A549 (cell line): ENCODE measurements at regions not wholly inside any gene's neighbourhood (a gene's known extent, or its start where the extent isn't known, plus 50 kb on each side); places are given as distances from the start of the nearest gene placed in this dataset.

Experiments used
- ATAC-seq, 2 experiments: fragments of 200-7000 bp in 1 of 2; fragments of >200 bp in 1 of 2; cut with Nextera tagmentation in 1 of 2; cut with Tn5 transposase in 1 of 2; 3 replicates each; pipeline versions ENCODE4 v1.8.0 to v1.9.1; 2018 to 2020; ENCODE audit warnings: mild to moderate bottlenecking in 1 of 2, moderate library complexity in 1 of 2
- CTCF ChIA-PET: fragments of 300-600 bp; sonication (Branson Sonifier 250); formaldehyde crosslinking; extraction: SDS; loops from one replicate; lab custom pipeline; 2021; ENCODE audit warnings: antibody characterized with exemption, inconsistent platforms; lab: Yijun Ruan, JAX
- POLR2A ChIA-PET: fragments of 350-600 bp; formaldehyde crosslinking; extraction: SDS; loops from one replicate; lab custom pipeline; 2021; ENCODE audit warnings: antibody characterized with exemption, inconsistent platforms; lab: Yijun Ruan, JAX
- DNase-seq, 2 experiments: peaks; one replicate each; pipeline versions ENCODE4 v3.0.0 to v3.0.0-alpha.2; 2011 to 2016; ENCODE audit warnings: low read depth in 1 of 2, low spot score in 1 of 2
- FAIRE-seq: peaks from 2 replicates; lab custom pipeline; 2011; peaks lifted over from hg19 to GRCh38; lab: Jason Lieb, UNC
- H3K27ac ChIP-seq, 2 experiments: fragments of >200 bp; sonication (Bioruptor Twin); formaldehyde crosslinking; 3 replicates each; pipeline ENCODE4 v1.5.1; 2016 to 2017
- H3K4me1 ChIP-seq: fragments of >200 bp; sonication (Bioruptor Twin); formaldehyde crosslinking; 3 replicates; pipeline ENCODE4 v1.6.1; 2016
- H3K4me2 ChIP-seq: fragments of >200 bp; sonication (Bioruptor Twin); formaldehyde crosslinking; 3 replicates; pipeline ENCODE4 v1.6.1; 2016
- H3K4me3 ChIP-seq: fragments of >200 bp; sonication (Bioruptor Twin); formaldehyde crosslinking; 3 replicates; pipeline ENCODE4 v1.5.1; 2016
- H3K9me3 ChIP-seq: fragments of >200 bp; sonication (Bioruptor Twin); formaldehyde crosslinking; 3 replicates; pipeline ENCODE4 v1.6.1; 2016
- CBX8 ChIP-seq: fragments of 200-600 bp; sonication (generic); IDR thresholded peaks from 2 replicates; pipeline ENCODE4 v1.6.1; 2016
- CHD2 ChIP-seq: fragments of 150-350 bp; IDR thresholded peaks from 2 replicates; pipeline ENCODE4 v1.6.1; 2014; ENCODE audit warnings: low read length; ENCODE audit not compliant: partially characterized antibody
- CHD4 ChIP-seq: fragments of 200-600 bp; sonication (generic); IDR thresholded peaks from 2 replicates; pipeline ENCODE4 v1.6.1; 2016; ENCODE audit warnings: antibody characterized with exemption, mild to moderate bottlenecking, borderline replicate concordance
- EHMT2 ChIP-seq: fragments of 200-600 bp; sonication (generic); IDR thresholded peaks from 2 replicates; pipeline ENCODE4 v1.6.1; 2016; ENCODE audit warnings: antibody characterized with exemption, low read depth, mild to moderate bottlenecking, moderate library complexity
- ESRRA ChIP-seq: fragments of 150-350 bp; IDR thresholded peaks from 2 replicates; pipeline ENCODE4 v1.6.1; 2014; ENCODE audit warnings: mild to moderate bottlenecking, low read length, borderline replicate concordance
- FOSL2 ChIP-seq, 2 experiments: fragments of 450-650 bp in 1 of 2; fragments of >200 bp in 1 of 2; sonication (Bioruptor Twin) in 1 of 2; formaldehyde crosslinking; IDR thresholded peaks; 2 replicates each; pipeline versions ENCODE4 v1.5.0 to v1.6.1; 2016 to 2020; ENCODE audit warnings: mild to moderate bottlenecking in 1 of 2, moderate library complexity in 1 of 2
- GATA3 ChIP-seq: IDR thresholded peaks from 2 replicates; pipeline ENCODE4 v1.6.1; 2012; ENCODE audit warnings: borderline replicate concordance
- HOXA7 ChIP-seq: fragments of 250-450 bp; sonication (Bioruptor Pico); IDR thresholded peaks from 2 replicates; pipeline ENCODE4 v1.5.0; 2020; ENCODE audit warnings: mild to moderate bottlenecking, moderate library complexity
- HOXB13 ChIP-seq: fragments of 250-450 bp; sonication (Bioruptor Pico); IDR thresholded peaks from 2 replicates; pipeline ENCODE4 v1.5.0; 2020; ENCODE audit warnings: low read depth, mild to moderate bottlenecking, moderate library complexity
- HOXB5 ChIP-seq: fragments of 250-450 bp; sonication (Bioruptor Pico); IDR thresholded peaks from 2 replicates; pipeline ENCODE4 v1.5.0; 2020; ENCODE audit warnings: mild to moderate bottlenecking, moderate library complexity
- KDM1A ChIP-seq: fragments of 200-600 bp; sonication (generic); IDR thresholded peaks from 2 replicates; pipeline ENCODE4 v1.6.1; 2016; ENCODE audit warnings: low read depth, mild to moderate bottlenecking
- NFE2L2 ChIP-seq: fragments of 150-350 bp; conservative IDR thresholded peaks from 2 replicates; pipeline ENCODE4 v1.6.1; 2014; ENCODE audit warnings: low read length
- NPAS2 ChIP-seq: fragments of 250-450 bp; sonication (Bioruptor Pico); IDR thresholded peaks from 2 replicates; pipeline ENCODE4 v1.8.0; 2022; ENCODE audit warnings: mild to moderate bottlenecking, moderate library complexity, borderline replicate concordance
- POLR2AphosphoS2 ChIP-seq: conservative IDR thresholded peaks from 2 replicates; pipeline ENCODE4 v1.6.1; 2012; ENCODE audit warnings: low read length, improper control_type of control experiment, inconsistent platforms
- RCOR1 ChIP-seq: fragments of 150-350 bp; IDR thresholded peaks from 2 replicates; pipeline ENCODE4 v1.6.1; 2014; ENCODE audit warnings: antibody characterized with exemption, low read length, low read depth
- SMC3 ChIP-seq: fragments of >200 bp; sonication (Bioruptor Twin); formaldehyde crosslinking; IDR thresholded peaks from 3 replicates; pipeline ENCODE4 v1.6.1; 2018; ENCODE audit warnings: inconsistent platforms
- SREBF2 ChIP-seq: fragments of 450-650 bp; IDR thresholded peaks from 2 replicates; pipeline ENCODE4 v1.6.1; 2014; ENCODE audit warnings: mild to moderate bottlenecking, moderate library complexity
- TP53 ChIP-seq: fragments of 250-450 bp; sonication (Bioruptor Pico); IDR thresholded peaks from 2 replicates; pipeline ENCODE4 v1.5.0; 2021; ENCODE audit warnings: mild to moderate bottlenecking, moderate library complexity
- ZC3H11A ChIP-seq: fragments of 450-650 bp; IDR thresholded peaks from 2 replicates; pipeline ENCODE4 v1.6.1; 2014; ENCODE audit warnings: antibody characterized with exemption, mild to moderate bottlenecking
- ZFP36 ChIP-seq: fragments of 450-650 bp; IDR thresholded peaks from 2 replicates; pipeline ENCODE4 v1.6.1; 2014; ENCODE audit warnings: borderline replicate concordance; ENCODE audit not compliant: partially characterized antibody
- ZNF302 ChIP-seq: fragments of 250-450 bp; sonication (Bioruptor Pico); IDR thresholded peaks from 2 replicates; pipeline ENCODE4 v1.9.0; 2021; ENCODE audit warnings: inconsistent platforms, mild to moderate bottlenecking, moderate library complexity
- WGBS: methylation state at CpG from one replicate; pipeline ENCODE4 v1.1.6; 2017; ENCODE audit errors: missing lambda C conversion rate; 5-methylcytosine and 5-hydroxymethylcytosine counted together
- TF ChIP-seq, protein P1 (sequence below): fragments of 200-600 bp; sonication (generic); IDR thresholded peaks from 2 replicates; pipeline ENCODE4 v1.6.1; 2016; ENCODE audit warnings: antibody characterized with exemption, mild to moderate bottlenecking, moderate library complexity
- TF ChIP-seq, protein P2 (sequence below): IDR thresholded peaks from 2 replicates; pipeline ENCODE4 v1.6.1; 2012
- TF ChIP-seq, protein P3 (sequence below): IDR thresholded peaks from 2 replicates; pipeline ENCODE4 v1.6.1; 2012
- TF ChIP-seq, protein P4 (sequence below): fragments of 150-350 bp; IDR thresholded peaks from 2 replicates; pipeline ENCODE4 v1.6.1; 2014; ENCODE audit warnings: low read depth, mild to moderate bottlenecking, low read length
- TF ChIP-seq, protein P5 (sequence below): fragments of >200 bp; sonication (Bioruptor Twin); formaldehyde crosslinking; IDR thresholded peaks from 3 replicates; pipeline ENCODE4 v1.5.1; 2016

DNA sequence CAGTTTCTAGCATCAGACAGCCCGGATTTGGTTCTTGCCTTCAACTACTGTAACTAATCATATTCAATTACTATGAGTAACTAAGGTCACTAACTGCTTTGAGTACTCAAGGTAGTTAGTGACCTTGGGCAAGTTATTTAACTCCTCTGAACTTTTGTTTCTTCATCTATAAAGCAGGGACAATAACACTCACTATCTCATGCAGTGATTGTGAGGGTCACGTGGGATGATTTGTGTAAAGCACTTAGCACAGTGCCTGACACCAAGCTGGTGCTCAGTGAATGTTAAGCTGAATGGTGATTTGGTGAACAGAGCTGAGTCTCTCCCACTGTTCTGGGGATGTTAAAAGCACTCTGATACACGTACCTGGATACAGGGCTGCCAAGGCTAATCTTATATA is 171.3 kb upstream of the PLXNC1 start:
- POLR2A ChIA-PET: no interaction called here
- ATAC-seq: no peak

GRCh38 chr12:93978553-93978952 is 169.8 kb upstream of the PLXNC1 start:
- TF ChIP-seq, protein P1, sequence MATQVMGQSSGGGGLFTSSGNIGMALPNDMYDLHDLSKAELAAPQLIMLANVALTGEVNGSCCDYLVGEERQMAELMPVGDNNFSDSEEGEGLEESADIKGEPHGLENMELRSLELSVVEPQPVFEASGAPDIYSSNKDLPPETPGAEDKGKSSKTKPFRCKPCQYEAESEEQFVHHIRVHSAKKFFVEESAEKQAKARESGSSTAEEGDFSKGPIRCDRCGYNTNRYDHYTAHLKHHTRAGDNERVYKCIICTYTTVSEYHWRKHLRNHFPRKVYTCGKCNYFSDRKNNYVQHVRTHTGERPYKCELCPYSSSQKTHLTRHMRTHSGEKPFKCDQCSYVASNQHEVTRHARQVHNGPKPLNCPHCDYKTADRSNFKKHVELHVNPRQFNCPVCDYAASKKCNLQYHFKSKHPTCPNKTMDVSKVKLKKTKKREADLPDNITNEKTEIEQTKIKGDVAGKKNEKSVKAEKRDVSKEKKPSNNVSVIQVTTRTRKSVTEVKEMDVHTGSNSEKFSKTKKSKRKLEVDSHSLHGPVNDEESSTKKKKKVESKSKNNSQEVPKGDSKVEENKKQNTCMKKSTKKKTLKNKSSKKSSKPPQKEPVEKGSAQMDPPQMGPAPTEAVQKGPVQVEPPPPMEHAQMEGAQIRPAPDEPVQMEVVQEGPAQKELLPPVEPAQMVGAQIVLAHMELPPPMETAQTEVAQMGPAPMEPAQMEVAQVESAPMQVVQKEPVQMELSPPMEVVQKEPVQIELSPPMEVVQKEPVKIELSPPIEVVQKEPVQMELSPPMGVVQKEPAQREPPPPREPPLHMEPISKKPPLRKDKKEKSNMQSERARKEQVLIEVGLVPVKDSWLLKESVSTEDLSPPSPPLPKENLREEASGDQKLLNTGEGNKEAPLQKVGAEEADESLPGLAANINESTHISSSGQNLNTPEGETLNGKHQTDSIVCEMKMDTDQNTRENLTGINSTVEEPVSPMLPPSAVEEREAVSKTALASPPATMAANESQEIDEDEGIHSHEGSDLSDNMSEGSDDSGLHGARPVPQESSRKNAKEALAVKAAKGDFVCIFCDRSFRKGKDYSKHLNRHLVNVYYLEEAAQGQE: no peak
- no peak for TF ChIP-seq TP53 (CRISPR knock-in tag)
- TF ChIP-seq RCOR1: no peak
- TF ChIP-seq ESRRA: no peak
- TF ChIP-seq, protein P2, sequence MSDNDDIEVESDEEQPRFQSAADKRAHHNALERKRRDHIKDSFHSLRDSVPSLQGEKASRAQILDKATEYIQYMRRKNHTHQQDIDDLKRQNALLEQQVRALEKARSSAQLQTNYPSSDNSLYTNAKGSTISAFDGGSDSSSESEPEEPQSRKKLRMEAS: no peak
- no peak for TF ChIP-seq CHD4
- TF ChIP-seq, all 56 proteins: peak for 0
- ATAC-seq (no peak), DNase-seq (no peak), FAIRE-seq (no peak)
- H3K4me1 ChIP-seq: peaks cover 7% of the 10 kb centered on the region; the same call in 1 of the 3 replicates
- 91% methylated on average over 1 of the region's 1 CpG for WGBS
- no peak overlapping the region for H3K4me3 ChIP-seq
- H3K4me2 ChIP-seq: no peak overlapping the region
- H3K27ac ChIP-seq: 0 out of 6 replicates have a peak overlapping the region, but pooled peaks of 1 of the 2 experiments have one; percentile 11
- CTCF ChIA-PET: interaction anchor here (1.0 kb wide), 1 partner anchor 211 kb away, joined by 3 read pairs; no protein-coding TSS in a partner anchor
- POLR2A ChIA-PET: interaction anchor here (1.1 kb wide), 1 partner anchor 194 kb away, joined by 3 read pairs; no protein-coding TSS in a partner anchor
- no peaks in the 10 kb centered on the region for H3K9me3 ChIP-seq

More for the DNA sequence above, 171.3 kb upstream of the PLXNC1 start:
- no peak overlapping the region for H3K4me3 ChIP-seq
- no peak overlapping the region for H3K27ac ChIP-seq
- no peak for TF ChIP-seq ZNF302 (CRISPR knock-in tag)
- no peak for TF ChIP-seq ZFP36
- no peak for TF ChIP-seq TP53 (CRISPR knock-in tag)
- TF ChIP-seq KDM1A: no peak
- no peak for TF ChIP-seq CBX8
- no peak for TF ChIP-seq HOXB13 (CRISPR knock-in tag)
- CTCF ChIA-PET: no interaction called here
- DNase-seq (no peak), FAIRE-seq (no peak)
- no peaks in the 10 kb centered on the region for H3K9me3 ChIP-seq
- no peak overlapping the region for H3K4me2 ChIP-seq
- no peaks in the 10 kb centered on the region for H3K4me1 ChIP-seq
- WGBS: 60% methylated on average over 3 of the region's 3 CpGs

DNA sequence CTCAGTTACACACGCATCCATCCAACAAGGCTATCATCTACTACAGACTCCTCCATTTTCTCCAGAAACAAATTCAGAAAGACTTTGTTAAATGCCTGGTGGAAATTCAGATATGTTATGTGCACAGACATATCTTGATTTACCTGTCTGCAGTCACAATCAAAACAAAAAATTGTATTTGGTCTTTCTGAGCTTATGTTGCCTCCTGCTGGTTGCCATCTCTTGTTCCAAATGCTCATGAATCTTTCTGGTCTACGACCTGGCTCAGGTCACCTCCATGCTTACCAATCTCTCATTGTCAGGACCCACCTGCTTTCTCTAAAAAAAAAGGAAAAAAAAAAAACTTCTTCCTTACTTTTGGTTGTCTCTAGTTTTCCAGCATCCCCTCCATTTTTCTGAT is 169.2 kb upstream of the PLXNC1 start:
- FAIRE-seq (no peak), DNase-seq (peak in 1 of 2 experiments; percentile 47), ATAC-seq (peak in 1 of 2 experiments; percentile 49; a peak in 2 of 6 replicates)
- H3K4me3 ChIP-seq: no peak overlapping the region
- 53% methylated on average over 2 of the region's 2 CpGs for WGBS
- no peak overlapping the region for H3K4me2 ChIP-seq
- H3K4me1 ChIP-seq: peaks cover 7% of the 10 kb centered on the region; the same call in 1 of the 3 replicates
- no peak overlapping the region for H3K27ac ChIP-seq
- H3K9me3 ChIP-seq: no peaks in the 10 kb centered on the region
- CTCF ChIA-PET: interaction anchor here (0.7 to 0.9 kb wide), 4 partner anchors 13 to 123 kb away, joined by 3 read pairs; no protein-coding TSS in a partner anchor
- POLR2A ChIA-PET: interaction anchor here (0.7 to 1.1 kb wide), 2 partner anchors 195 to 278 kb away, joined by 3 to 4 read pairs; no protein-coding TSS in a partner anchor
- no peak for TF ChIP-seq GATA3
- TF ChIP-seq KDM1A: no peak
- TF ChIP-seq HOXB5: no peak
- no peak for TF ChIP-seq ZC3H11A
- TF ChIP-seq HOXA7 (CRISPR knock-in tag): no peak
- no peak for TF ChIP-seq NFE2L2
- TF ChIP-seq, protein P3, sequence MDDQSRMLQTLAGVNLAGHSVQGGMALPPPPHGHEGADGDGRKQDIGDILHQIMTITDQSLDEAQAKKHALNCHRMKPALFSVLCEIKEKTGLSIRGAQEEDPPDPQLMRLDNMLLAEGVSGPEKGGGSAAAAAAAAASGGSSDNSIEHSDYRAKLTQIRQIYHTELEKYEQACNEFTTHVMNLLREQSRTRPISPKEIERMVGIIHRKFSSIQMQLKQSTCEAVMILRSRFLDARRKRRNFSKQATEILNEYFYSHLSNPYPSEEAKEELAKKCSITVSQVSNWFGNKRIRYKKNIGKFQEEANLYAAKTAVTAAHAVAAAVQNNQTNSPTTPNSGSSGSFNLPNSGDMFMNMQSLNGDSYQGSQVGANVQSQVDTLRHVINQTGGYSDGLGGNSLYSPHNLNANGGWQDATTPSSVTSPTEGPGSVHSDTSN: no peak
- TF ChIP-seq, protein P4, sequence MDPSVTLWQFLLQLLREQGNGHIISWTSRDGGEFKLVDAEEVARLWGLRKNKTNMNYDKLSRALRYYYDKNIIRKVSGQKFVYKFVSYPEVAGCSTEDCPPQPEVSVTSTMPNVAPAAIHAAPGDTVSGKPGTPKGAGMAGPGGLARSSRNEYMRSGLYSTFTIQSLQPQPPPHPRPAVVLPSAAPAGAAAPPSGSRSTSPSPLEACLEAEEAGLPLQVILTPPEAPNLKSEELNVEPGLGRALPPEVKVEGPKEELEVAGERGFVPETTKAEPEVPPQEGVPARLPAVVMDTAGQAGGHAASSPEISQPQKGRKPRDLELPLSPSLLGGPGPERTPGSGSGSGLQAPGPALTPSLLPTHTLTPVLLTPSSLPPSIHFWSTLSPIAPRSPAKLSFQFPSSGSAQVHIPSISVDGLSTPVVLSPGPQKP: no peak
- peak; percentile 56 for TF ChIP-seq SMC3
- TF ChIP-seq EHMT2: no peak
- no peak for TF ChIP-seq POLR2AphosphoS2
- no peak for TF ChIP-seq NPAS2 (CRISPR knock-in tag)
- no peak for TF ChIP-seq CBX8
- no peak for TF ChIP-seq SREBF2
- TF ChIP-seq CHD2: no peak
- TF ChIP-seq, protein P5, sequence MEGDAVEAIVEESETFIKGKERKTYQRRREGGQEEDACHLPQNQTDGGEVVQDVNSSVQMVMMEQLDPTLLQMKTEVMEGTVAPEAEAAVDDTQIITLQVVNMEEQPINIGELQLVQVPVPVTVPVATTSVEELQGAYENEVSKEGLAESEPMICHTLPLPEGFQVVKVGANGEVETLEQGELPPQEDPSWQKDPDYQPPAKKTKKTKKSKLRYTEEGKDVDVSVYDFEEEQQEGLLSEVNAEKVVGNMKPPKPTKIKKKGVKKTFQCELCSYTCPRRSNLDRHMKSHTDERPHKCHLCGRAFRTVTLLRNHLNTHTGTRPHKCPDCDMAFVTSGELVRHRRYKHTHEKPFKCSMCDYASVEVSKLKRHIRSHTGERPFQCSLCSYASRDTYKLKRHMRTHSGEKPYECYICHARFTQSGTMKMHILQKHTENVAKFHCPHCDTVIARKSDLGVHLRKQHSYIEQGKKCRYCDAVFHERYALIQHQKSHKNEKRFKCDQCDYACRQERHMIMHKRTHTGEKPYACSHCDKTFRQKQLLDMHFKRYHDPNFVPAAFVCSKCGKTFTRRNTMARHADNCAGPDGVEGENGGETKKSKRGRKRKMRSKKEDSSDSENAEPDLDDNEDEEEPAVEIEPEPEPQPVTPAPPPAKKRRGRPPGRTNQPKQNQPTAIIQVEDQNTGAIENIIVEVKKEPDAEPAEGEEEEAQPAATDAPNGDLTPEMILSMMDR: peak; percentile 49
- TF ChIP-seq RCOR1: no peak
- no peak for TF ChIP-seq FOSL2 (IDR thresholded peaks at IDR 0.05)
- no peak for TF ChIP-seq FOSL2 (CRISPR knock-in tag; IDR thresholded peaks at IDR 0.05)
